Caco-2 (cell line): ENCODE measurements at regions not wholly inside any gene's neighbourhood (a gene's known extent, or its start where the extent isn't known, plus 50 kb on each side); places are given as distances from the start of the nearest gene placed in this dataset.
A peak's percentile ranks its signal among the peaks of the same experiment; 100 is the strongest.
"Not testable (repeated sequence)": the region's sequence is repeated elsewhere in the genome, so short reads cannot be mapped to it uniquely, and the experiment has no call there.

Experiments used
- BruUV-seq: library from RNA; stranded (reverse); fragments of 400-500 nt; replicated peaks from 2 replicates; lab custom pipeline; 2021; lab: Mats Ljungman, UMichigan
- CTCF ChIA-PET: fragments of 300-600 bp; sonication (Branson Sonifier 250); formaldehyde crosslinking; loops from one replicate; lab custom pipeline; 2022; ENCODE audit warnings: antibody characterized with exemption; lab: Charles Lee
- POLR2A ChIA-PET: fragments of 300-600 bp; sonication (Branson Sonifier 250); formaldehyde crosslinking; loops from one replicate; lab custom pipeline; 2022; ENCODE audit warnings: antibody characterized with exemption; lab: Charles Lee
- DNase-seq, 2 experiments: peaks; one replicate each; pipeline versions ENCODE4 v3.0.0 to v3.0.0-alpha.2; 2020 to 2022
- H3K27me3 ChIP-seq: replicated peaks from 2 replicates; pipeline ENCODE4 v1.6.0; 2011; ENCODE audit warnings: low read length; ENCODE audit not compliant: control insufficient read depth, insufficient read depth
- H3K36me3 ChIP-seq: 2 replicates; pipeline ENCODE4 v1.5.1; 2011; ENCODE audit warnings: low read length; ENCODE audit not compliant: control insufficient read depth, insufficient read depth
- H3K4me1 ChIP-seq: fragments of 250-450 bp; sonication (Bioruptor Pico); 2 replicates; pipeline ENCODE4 v1.5.1; 2020; ENCODE audit warnings: mild to moderate bottlenecking
- H3K4me3 ChIP-seq: 2 replicates; pipeline ENCODE4 v1.5.1; 2011; ENCODE audit warnings: low read depth, mild to moderate bottlenecking, control low read depth, low read length
- H3K9me3 ChIP-seq: fragments of 250-450 bp; sonication (Bioruptor Pico); 2 replicates; pipeline ENCODE4 v1.5.1; 2020; ENCODE audit warnings: mild to moderate bottlenecking, moderate library complexity
- H3K27ac Mint-ChIP-seq: one replicate; pipeline ENCODE4 v1.8.0; 2022; ENCODE audit warnings: mixed read lengths; ENCODE audit not compliant: unreplicated experiment
- H3K27me3 Mint-ChIP-seq: one replicate; pipeline ENCODE4 v1.8.0; 2022; ENCODE audit warnings: mixed read lengths; ENCODE audit not compliant: insufficient read depth, unreplicated experiment
- H3K36me3 Mint-ChIP-seq: one replicate; pipeline ENCODE4 v1.8.0; 2022; ENCODE audit warnings: mild to moderate bottlenecking, mixed read lengths; ENCODE audit not compliant: insufficient read depth, unreplicated experiment
- H3K4me1 Mint-ChIP-seq: one replicate; pipeline ENCODE4 v1.8.0; 2022; ENCODE audit warnings: low read depth, mixed read lengths; ENCODE audit not compliant: unreplicated experiment
- H3K4me3 Mint-ChIP-seq: one replicate; pipeline ENCODE4 v1.8.0; 2022; ENCODE audit warnings: mild to moderate bottlenecking, moderate library complexity, mixed read lengths; ENCODE audit not compliant: unreplicated experiment
- H3K9me3 Mint-ChIP-seq: one replicate; pipeline ENCODE4 v1.8.0; 2022; ENCODE audit warnings: mixed read lengths; ENCODE audit not compliant: unreplicated experiment
- intact Hi-C: fragments of 100-400 bp; cut with micrococcal nuclease; formaldehyde crosslinking; loops from one replicate; pipeline ENCODE4 v1.10.0; 2022; ENCODE audit not compliant: unreplicated experiment
- TF ChIP-seq, protein P1 (sequence below), 2 experiments: fragments of 200-600 bp in 1 of 2; IDR thresholded peaks; 1 replicate in 1 of 2; 2 replicates in 1 of 2; pipeline versions ENCODE4 v1.5.1 to v1.8.0; 2011 to 2022; ENCODE audit warnings: antibody characterized with exemption in 1 of 2, control low read depth in 1 of 2, inconsistent platforms in 1 of 2, low read depth in 1 of 2, low read length in 1 of 2, mild to moderate bottlenecking in 1 of 2, moderate library complexity in 1 of 2; ENCODE audit not compliant: insufficient read depth in 1 of 2, severe bottlenecking in 1 of 2, unreplicated experiment in 1 of 2

GRCh38 chr5:118405650-118406061 is 582.7 kb downstream of the DTWD2 start:
- H3K27me3 Mint-ChIP-seq = no peaks in the 10 kb centered on the region
- H3K27ac Mint-ChIP-seq = no peak overlapping the region
- no TSS peak for BruUV-seq
- H3K4me3 ChIP-seq = no peak overlapping the region
- H3K27me3 ChIP-seq = no peaks in the 10 kb centered on the region
- no peaks in the 10 kb centered on the region for H3K9me3 Mint-ChIP-seq
- H3K9me3 ChIP-seq = no peaks in the 10 kb centered on the region
- no peaks in the 10 kb centered on the region for H3K36me3 ChIP-seq
- no peaks in the 10 kb centered on the region for H3K4me1 Mint-ChIP-seq
- no peak overlapping the region for H3K4me3 Mint-ChIP-seq
- peak in 1 of 2 experiments; percentile 2 for DNase-seq
- no peaks in the 10 kb centered on the region for H3K4me1 ChIP-seq
- POLR2A ChIA-PET = no interaction called here
- no peaks in the 10 kb centered on the region for H3K36me3 Mint-ChIP-seq
- CTCF ChIA-PET = no interaction called here
- TF ChIP-seq, protein P1, sequence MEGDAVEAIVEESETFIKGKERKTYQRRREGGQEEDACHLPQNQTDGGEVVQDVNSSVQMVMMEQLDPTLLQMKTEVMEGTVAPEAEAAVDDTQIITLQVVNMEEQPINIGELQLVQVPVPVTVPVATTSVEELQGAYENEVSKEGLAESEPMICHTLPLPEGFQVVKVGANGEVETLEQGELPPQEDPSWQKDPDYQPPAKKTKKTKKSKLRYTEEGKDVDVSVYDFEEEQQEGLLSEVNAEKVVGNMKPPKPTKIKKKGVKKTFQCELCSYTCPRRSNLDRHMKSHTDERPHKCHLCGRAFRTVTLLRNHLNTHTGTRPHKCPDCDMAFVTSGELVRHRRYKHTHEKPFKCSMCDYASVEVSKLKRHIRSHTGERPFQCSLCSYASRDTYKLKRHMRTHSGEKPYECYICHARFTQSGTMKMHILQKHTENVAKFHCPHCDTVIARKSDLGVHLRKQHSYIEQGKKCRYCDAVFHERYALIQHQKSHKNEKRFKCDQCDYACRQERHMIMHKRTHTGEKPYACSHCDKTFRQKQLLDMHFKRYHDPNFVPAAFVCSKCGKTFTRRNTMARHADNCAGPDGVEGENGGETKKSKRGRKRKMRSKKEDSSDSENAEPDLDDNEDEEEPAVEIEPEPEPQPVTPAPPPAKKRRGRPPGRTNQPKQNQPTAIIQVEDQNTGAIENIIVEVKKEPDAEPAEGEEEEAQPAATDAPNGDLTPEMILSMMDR (IDR thresholded peaks at IDR 0.05; ENCODE audit: insufficient read depth in 1 of 2, low read depth in 1 of 2, low read length in 1 of 2, severe bottlenecking in 1 of 2, unreplicated experiment in 1 of 2) = no peak
- intact Hi-C loops = no loop called here

DNA sequence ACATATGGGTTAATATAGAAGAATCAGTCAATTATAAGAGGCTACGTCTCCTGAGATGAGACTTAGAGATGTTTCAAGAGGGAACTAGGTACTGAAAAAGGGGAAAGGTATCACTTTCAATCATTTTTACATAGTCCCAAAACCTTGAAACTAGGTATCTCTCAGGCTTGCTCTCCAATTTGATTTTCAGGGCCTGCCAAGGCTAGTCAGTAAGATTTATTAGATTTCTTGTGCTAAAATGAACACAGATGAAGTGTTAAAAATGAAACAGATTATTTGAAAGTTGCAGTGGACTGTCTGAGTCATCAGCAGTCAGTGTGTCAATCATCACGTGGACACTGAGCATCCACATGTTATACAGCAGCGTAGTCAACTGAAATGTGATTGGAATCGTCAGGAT is 591.1 kb downstream of the DTWD2 start:
- Mint-ChIP-seq H3K36me3 (no peaks in the 10 kb centered on the region), H3K4me1 (no peaks in the 10 kb centered on the region), H3K4me3 (no peak overlapping the region), H3K27ac (no peak overlapping the region), H3K27me3 (no peaks in the 10 kb centered on the region), H3K9me3 (no peaks in the 10 kb centered on the region)
- DNase-seq = no peak
- ChIA-PET CTCF (no interaction called here), POLR2A (no interaction called here)
- TF ChIP-seq, protein P1 (IDR thresholded peaks at IDR 0.05; ENCODE audit: insufficient read depth in 1 of 2, low read depth in 1 of 2, low read length in 1 of 2, severe bottlenecking in 1 of 2, unreplicated experiment in 1 of 2) = no peak
- intact Hi-C loops = no loop called here
- H3K9me3 ChIP-seq = no peaks in the 10 kb centered on the region
- H3K36me3 ChIP-seq = no peaks in the 10 kb centered on the region
- no peaks in the 10 kb centered on the region for H3K4me1 ChIP-seq
- H3K4me3 ChIP-seq = no peak overlapping the region
- no TSS peak for BruUV-seq
- H3K27me3 ChIP-seq = no peaks in the 10 kb centered on the region

- Mint-ChIP-seq H3K27ac (no peak overlapping the region), H3K4me3 (no peak overlapping the region), H3K27me3 (no peaks in the 10 kb centered on the region), H3K4me1 (no peaks in the 10 kb centered on the region), H3K36me3 (no peaks in the 10 kb centered on the region), H3K9me3 (no peaks in the 10 kb centered on the region)
- ChIA-PET CTCF (interaction anchor here (0.6 kb wide), 1 partner anchor 308 kb away, joined by 6 read pairs; no protein-coding TSS in a partner anchor), POLR2A (no interaction called here)
- Histone ChIP-seq H3K9me3 (no peaks in the 10 kb centered on the region), H3K36me3 (no peaks in the 10 kb centered on the region), H3K27me3 (no peaks in the 10 kb centered on the region), H3K4me1 (no peaks in the 10 kb centered on the region), H3K4me3 (no peak overlapping the region)
- no TSS peak for BruUV-seq
- intact Hi-C loops = no loop called here
- TF ChIP-seq, protein P1 (IDR thresholded peaks at IDR 0.05; ENCODE audit: insufficient read depth in 1 of 2, low read depth in 1 of 2, low read length in 1 of 2, severe bottlenecking in 1 of 2, unreplicated experiment in 1 of 2) = no peak
- DNase-seq = no peak
Observed at GRCh38 chr5:118392491-118392890, 595.9 kb downstream of the DTWD2 start.

DNA sequence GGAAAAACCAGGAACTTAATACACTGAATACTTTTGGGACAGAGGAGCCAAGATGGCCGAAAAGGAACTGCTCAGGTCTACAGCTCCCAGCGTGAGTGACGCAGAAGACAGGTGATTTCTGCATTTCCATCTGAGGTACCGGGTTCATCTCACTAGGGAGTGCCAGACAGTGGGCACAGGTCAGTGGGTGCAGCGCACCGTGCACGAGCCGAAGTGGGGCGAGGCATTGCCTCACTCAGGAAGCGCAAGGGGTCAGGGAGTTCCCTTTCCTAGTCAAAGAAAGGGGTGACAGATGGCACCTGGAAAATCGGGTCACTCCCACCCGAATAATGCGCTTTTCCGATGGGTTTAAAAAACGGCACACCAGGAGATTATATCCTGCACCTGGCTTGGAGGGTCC is 605.4 kb downstream of the DTWD2 start:
- H3K27ac Mint-ChIP-seq, H3K27me3 Mint-ChIP-seq, DNase-seq, H3K36me3 ChIP-seq, BruUV-seq, H3K4me3 Mint-ChIP-seq, H3K4me1 Mint-ChIP-seq, H3K4me1 ChIP-seq, H3K9me3 Mint-ChIP-seq, CTCF ChIA-PET, H3K9me3 ChIP-seq, intact Hi-C loops, H3K36me3 Mint-ChIP-seq, POLR2A ChIA-PET, H3K4me3 ChIP-seq, H3K27me3 ChIP-seq: not testable (repeated sequence)
